GM21619 (cell line): ENCODE measurements at regions not wholly inside any gene's neighbourhood (a gene's known extent, or its start where the extent isn't known, plus 50 kb on each side); places are given as distances from the start of the nearest gene placed in this dataset.
A peak's percentile ranks its signal among the peaks of the same experiment; 100 is the strongest.

ENCODE experiments used
- ATAC-seq: cut with Tn5 transposase; IDR thresholded peaks from one replicate; pipeline ENCODE4 v1.9.1; 2021; ENCODE audit not compliant: unreplicated experiment

DNA sequence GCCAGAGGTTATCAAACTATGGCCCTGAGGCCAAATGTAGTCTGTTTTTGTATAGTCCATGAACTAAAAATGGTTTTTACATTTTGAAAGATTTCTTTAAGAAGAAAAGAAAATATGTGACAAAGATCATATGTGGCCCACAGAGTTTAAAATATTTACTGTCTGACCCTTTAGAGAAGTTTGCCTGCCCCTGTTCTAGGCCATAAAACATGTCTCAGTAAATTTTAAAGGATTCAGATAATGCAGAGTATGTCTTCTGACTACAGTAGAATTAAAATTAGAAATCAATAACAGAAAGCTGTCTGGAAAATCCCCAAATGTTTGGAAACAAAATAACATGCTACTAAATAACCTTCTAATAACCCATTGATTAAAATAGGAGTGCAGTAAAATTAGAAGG is 86.3 kb downstream of the KCNRG start:
- ATAC-seq: no peak

- no peak for ATAC-seq
Measured at GRCh38 chr13:50104493-50104892, 89.2 kb downstream of the KCNRG start.

- ATAC-seq: peak; percentile 79
Measured at GRCh38 chr13:50106559-50106958, 91.3 kb downstream of the KCNRG start.

DNA sequence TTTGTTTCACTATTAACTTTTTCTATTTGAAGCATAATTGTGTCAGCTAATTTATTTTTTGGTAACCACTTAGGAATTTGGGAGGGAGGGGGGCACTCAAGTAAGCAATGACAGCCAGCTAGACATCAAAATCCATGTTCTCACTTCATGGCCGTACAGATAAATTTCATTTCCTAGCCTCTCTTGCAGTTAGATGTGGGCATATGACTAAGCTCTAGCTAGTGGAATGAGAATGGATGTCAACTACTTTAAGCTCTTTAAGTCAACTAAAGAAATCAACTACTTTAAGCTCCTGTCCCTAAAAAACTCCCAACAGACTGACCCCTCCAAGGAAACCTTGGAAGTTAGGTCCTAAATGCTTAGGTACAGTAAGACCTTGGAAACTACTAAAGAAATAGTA is 92.0 kb downstream of the KCNRG start:
- no peak for ATAC-seq

GRCh38 chr13:50114961-50115360 is 99.7 kb downstream of the KCNRG start:
- ATAC-seq: no peak

DNA sequence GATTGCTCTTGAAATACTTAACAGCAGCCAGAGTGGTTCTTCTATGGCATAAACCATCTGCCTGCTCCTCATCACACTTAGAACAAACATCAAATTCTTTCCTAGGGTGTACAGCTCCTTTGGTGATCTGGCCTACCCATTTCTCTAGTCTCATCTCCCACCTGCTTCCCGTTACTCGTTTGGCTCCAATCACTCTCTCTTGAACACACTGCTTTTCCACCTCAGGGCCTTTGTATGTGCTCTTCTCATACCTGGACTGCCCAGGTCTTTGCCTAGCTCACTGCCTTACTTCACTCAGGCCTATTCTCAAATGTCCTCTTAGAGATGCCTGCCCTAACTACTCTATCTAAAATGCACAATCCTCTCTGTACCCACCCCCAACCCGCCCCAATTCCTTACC is 100.5 kb downstream of the KCNRG start:
- no peak for ATAC-seq

GRCh38 chr13:50116430-50116973 is 101.3 kb downstream of the KCNRG start:
- ATAC-seq: no peak

GRCh38 chr13:50119591-50119990 is 104.3 kb downstream of the KCNRG start:
- ATAC-seq: no peak

DNA sequence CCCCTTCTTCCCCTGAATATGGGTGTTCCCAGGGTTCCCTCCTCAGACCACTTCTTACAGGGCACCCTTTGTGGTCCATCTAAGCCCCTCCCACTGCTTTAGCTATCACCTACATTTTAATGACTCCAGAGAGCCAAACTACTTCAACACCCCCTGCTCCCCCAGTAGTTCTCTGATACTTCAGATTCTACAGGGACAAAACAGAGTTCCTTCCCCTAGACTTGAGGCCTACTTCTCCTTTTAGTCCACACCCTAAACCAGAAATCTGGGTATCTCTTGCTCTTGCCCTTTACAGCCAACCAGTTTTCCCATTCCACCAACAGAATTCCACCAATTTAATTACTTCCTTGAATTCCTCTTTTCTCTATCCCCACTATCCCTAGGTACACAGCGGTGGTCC is 107.2 kb downstream of the KCNRG start:
- no peak for ATAC-seq

GRCh38 chr13:50123002-50123401 is 107.8 kb downstream of the KCNRG start:
- ATAC-seq: no peak

DNA sequence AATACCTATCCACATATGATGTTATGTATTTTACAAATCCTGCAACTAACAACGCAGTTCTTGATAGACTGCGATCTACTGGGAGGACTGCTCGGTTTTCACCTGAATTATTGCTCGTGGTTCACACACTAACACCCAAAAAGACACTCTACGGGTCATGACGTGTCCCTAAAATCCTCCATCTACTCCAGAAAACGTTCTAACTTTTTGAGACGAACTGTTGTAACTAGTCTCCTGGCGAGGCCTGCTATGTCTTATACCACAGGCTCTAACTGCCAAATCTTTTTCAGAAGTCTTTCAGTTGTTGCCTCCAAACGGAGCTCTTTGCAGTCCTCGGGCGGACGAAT is 108.2 kb downstream of the KCNRG start:
- no peak for ATAC-seq

GRCh38 chr13:50123862-50124535 is 108.8 kb downstream of the KCNRG start:
- ATAC-seq: peak; percentile 60

DNA sequence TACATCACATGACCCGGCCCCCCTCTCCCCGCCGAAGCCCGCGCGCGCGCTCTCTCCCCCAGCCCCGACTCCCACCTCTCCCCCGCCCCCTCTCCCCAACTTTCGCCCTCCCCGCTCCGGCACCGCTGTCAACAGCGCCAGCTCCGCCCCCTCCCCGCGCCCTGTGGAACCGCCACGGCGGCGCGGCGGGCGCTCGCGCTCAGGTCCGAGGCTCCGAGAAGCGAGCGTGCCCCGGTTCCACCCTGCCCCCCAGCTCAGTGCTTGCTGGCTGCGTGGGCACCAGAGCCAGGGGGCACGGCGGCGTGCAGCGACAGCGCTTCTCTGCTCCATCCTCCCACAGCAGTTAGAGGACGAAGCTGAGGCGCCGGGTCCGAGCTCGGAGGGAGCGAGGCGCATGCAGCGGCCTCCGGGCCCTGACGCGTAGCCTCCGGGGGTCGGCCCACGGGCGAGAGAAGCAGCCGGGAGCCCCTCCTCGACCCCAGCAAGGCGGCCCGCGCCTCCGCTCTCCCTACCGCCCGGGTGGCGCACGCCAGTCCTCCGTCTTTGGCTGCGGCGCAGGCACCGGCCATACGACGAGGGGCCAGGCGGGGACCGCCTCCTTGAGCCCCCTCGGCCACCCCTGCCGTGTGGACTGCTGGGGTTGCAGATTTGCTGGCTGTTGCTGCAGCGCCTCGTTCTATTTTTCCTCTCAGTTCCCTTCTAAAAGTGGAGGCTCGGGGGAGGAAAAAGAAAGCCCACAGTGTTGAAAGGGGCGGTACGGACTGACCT is 109.5 kb downstream of the KCNRG start:
- peak; percentile 1 for ATAC-seq

DNA sequence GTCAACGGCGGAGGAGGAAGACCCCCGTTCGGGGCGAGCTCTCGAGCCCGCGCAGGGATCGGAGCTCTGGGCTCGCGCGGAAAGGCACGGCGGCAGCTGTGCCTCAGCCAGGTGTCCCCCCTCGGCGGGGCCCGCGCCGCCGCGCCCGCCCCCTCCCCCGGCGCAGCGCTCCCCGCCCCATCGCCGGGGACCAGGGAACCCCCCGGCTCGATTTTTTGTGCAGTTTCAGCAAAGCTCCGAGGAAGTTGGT is 110.0 kb downstream of the KCNRG start:
- ATAC-seq: no peak

DNA sequence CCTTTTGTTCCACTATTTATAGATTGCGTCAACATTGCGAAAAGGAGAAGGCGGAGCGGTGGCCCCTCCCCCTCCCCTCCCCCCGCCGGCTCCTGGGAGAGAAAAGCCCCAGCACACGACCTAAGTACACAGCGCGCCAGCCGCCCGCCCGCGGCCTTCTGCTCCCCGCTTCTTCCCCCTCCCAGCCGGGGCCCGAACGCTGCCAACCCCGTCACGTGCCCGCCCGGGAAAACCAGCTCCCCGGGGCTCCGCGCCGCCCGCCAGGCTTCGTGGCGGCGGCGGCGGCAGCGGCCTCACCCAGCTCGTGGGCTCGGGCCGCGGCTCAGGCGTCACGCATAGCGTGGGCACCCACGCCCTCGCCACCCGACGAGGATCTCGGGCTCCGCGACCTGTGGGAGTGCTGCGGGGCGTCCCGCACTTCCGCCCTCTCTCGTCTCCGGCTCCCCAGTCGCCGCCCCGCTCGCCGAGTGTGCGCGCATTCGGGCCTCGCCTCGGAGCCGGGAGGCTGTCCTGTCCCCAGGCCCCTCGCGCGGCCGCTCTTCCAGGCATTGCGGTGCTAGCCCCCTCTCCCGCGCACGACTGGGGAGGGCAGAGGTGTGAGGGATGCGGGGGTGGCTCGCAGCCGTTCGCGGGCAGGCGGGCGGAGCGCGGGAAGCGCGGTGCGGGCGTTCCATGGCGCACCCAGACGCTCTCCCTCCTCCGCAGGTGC is 110.5 kb downstream of the KCNRG start:
- ATAC-seq: no peak

GRCh38 chr13:50126263-50126992 is 111.2 kb downstream of the KCNRG start:
- ATAC-seq: no peak

DNA sequence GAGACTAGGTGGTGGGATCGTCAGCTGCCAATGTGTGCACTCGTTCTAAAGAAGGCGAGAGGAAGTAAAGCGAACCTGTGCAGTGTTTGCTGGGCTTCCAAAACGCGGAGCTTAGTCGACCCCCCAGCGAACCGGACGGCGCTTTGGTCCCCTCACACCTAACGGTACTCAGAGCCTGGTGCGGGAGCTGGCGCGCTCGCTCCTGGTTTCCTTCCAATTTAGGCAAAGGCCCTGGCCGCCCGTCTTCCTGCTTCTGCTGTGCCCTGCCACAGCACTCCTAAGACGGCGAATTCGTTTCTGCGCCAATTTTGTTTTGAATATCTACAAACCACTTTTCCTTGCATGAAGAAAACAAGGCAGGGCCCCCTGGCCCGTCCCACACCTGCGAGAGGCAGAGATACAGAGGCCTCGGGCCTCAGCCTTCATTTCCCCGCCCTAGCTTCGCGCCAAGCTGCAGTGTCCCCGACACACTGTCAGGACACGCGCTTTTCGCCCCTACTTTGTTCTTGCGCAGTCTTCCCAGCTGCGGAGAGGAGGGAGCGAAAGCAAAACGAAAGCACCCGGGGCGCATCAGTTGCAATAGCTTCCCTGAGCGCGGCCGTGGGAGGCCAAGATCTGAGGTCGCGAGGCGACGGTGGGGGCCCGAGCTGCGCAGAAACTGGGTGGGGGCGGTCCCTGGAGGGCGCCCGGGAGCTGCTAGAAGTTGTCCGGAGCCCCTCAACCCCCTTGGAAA is 111.9 kb downstream of the KCNRG start:
- no peak for ATAC-seq

GRCh38 chr13:50127726-50128291 is 112.6 kb downstream of the KCNRG start:
- ATAC-seq: no peak

DNA sequence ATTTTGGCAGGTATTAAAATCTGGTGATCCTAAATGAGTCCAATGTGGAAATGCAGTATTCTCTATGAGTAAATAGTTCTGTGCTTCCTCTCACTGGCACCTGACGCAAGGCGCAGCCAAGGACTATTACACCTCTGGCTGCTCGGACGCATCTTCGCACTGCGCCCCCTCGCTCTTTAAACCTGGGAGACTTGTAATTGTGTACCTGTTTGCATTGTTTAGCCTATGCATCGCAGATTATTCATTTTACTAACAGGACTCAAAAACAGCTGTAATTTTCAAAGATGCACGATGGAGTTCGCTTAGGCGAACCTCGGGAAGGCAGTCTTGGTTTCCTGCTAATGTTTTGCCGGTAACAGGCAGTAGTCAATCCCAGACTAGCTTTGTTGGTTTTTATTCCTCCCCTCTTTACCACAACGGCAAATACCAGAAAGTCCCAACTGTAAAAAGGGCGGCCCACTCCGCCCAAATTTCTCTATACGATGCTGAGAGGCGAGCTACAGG is 113.2 kb downstream of the KCNRG start:
- no peak for ATAC-seq

- no peak for ATAC-seq
Measured at GRCh38 chr13:50129081-50129705, 113.9 kb downstream of the KCNRG start.
